GM12873 (cell line): ENCODE measurements at regions not wholly inside any gene's neighbourhood (a gene's known extent, or its start where the extent isn't known, plus 50 kb on each side); places are given as distances from the start of the nearest gene placed in this dataset.

ENCODE experiments used
- TF ChIP-seq, protein P1 (sequence below): IDR thresholded peaks from 2 replicates; pipeline ENCODE4 v1.5.1; 2012; ENCODE audit warnings: low read depth, mild to moderate bottlenecking, moderate library complexity, low read length, control low read depth; ENCODE audit not compliant: insufficient read depth; ENCODE audit errors: missing control alignments

DNA sequence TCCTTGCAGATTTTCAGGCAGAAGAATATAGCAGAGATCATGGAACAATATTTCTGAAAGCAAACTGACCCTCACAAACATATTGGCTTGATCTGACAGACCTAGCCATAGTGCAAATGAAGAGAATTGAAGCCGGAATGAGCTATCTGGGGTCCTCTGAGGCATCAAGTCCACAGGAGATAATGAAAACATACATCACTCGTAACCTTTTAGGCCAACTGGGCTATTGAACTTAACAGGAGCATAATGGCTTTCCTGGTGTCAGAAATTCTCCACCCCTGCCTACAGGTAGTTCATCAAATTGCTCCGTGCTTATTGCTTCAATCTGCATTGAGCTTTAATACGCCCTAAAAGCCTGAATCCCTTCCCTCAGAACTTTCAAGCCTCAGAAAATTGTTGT, 1414.6 kb upstream of the TENM4 start:
- TF ChIP-seq, protein P1, sequence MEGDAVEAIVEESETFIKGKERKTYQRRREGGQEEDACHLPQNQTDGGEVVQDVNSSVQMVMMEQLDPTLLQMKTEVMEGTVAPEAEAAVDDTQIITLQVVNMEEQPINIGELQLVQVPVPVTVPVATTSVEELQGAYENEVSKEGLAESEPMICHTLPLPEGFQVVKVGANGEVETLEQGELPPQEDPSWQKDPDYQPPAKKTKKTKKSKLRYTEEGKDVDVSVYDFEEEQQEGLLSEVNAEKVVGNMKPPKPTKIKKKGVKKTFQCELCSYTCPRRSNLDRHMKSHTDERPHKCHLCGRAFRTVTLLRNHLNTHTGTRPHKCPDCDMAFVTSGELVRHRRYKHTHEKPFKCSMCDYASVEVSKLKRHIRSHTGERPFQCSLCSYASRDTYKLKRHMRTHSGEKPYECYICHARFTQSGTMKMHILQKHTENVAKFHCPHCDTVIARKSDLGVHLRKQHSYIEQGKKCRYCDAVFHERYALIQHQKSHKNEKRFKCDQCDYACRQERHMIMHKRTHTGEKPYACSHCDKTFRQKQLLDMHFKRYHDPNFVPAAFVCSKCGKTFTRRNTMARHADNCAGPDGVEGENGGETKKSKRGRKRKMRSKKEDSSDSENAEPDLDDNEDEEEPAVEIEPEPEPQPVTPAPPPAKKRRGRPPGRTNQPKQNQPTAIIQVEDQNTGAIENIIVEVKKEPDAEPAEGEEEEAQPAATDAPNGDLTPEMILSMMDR, result no peak

DNA sequence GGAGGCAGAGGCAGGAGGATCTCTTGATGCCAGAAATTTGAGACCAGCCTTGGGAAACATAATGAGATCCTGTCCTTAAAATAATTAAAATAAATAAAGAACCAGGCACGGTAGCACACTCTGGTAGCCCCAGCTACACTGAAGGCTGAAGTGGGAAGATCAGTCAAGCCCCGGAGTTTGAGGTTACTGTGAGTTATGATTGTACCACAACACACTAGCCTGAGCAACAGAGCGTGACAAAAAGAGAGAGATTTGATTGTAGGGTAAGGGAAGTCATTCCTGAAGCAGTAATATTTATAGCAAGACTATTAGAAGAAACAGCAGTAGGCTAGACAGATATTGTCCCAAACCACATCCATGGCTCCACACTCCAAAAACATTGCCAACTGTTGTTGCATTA, 1408.4 kb upstream of the TENM4 start:
- TF ChIP-seq, protein P1, result no peak

DNA sequence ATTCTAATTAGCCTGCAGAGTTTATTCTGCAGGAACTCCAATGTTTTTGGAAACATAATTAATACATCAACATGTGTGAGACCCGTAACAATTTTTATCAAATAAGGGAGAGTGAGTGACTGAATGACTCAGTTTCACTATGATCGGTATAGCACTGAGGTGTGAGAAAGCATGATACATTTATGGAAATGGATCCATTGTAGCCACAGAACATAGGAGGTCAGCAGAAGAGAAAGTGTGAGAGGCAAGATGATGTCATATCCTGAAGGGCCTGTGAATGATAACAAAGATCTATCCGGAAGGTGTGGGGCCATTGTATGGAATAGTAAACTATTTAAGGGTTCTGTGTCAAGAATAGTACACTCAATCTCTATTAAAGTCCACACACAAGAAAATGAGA, 1406.1 kb upstream of the TENM4 start:
- TF ChIP-seq, protein P1, result no peak

DNA sequence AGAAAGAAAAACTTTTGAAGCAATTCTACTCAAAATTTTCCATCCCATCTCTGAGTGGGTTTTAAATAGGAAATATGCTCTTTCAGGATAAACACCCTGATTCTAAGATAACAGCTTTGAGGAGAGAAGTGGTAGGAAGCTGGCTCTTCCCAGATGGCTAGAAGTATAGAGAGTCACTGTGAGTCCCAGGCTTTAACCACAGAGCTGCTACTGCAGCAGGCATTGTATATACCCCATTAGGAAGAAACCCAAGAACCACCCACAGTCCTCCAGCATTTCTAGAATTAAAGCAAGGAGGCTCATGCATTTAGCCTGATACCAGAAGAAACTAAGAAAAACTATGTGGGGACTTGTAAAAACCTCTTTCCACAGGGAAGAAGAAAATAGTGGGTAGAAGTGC, 1405.6 kb upstream of the TENM4 start:
- TF ChIP-seq, protein P1, result no peak

DNA sequence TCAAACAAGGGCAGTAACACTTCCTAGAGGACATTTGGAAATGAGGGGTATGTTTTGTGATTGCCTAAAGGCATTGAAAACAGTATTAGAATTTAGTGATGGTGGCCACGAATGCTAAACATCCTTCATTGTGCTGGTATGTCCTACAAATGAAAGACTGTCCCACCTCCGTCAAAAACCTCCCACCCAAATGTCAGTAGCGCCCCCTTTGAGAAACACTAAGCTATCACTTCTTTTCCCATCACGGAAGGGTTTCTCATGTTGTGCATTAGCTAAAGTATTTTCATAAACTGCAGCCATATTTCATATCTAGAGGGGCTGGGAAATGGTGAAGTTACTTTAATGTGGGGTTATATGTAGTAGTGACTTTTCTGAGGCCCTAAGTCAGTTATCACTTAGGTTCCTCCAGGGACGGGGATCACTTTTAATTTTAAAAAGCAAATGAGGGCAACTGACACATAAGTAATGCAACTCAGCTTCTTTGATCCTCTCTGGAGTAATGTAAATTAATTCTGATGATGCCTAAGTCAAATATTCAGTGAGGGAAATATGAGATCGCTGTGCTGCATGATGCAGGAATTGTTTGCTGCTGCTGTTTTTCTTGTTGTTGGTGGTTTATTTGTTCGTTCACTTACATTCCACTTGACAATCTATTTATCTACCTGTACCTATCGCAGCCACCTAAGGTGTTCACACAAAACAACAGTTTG, 1403.4 kb upstream of the TENM4 start:
- TF ChIP-seq, protein P1, result no peak

DNA sequence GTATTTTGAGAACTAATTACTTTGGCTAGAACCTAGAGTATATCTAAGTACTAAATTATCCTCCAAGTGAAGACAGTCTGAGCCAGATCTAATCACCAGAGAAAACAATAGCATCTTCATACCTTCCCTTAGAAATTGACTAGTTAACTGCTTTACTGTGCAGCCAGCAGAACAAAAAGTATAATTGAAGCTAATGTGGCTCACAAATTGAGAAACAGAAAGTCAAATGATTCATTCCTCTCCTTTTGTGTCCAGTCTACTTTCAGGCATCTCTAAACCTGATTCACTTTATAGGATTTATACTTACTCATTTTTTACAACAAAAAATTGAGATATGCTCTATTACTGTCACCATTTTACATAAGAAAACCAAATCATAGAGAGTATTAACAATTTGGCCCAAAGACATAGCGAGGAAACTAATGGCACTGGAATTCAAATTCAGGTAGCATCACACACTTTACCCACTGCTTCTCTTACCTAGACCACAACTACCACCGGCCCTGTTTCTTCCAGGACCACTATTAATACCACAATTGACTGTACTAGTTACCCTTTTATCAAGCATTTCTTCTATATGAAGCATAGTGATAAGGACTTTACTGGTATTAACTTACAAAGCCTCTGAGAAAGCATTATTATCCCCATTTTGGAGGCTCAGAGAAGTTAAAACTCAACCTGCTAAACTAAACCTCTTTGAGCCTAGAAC, 1402.6 kb upstream of the TENM4 start:
- TF ChIP-seq, protein P1, result no peak

DNA sequence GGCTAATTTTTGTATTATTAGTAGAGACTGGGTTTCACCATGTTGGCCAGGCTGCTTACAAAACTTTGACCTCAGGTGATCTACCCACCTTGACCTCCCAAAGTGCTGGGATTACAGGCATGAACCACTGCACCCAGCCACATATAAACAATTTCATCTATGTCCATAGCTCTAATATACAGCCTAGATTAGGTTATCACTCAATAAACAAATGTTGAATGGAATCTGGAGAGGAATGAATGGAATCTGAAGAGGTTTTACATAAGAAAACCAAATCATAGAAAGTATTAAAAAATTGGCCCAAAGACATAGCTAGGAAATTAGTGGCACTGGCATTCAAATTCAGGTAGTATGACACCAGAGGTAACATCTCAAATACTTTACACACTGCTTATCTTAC, 1401.4 kb upstream of the TENM4 start:
- TF ChIP-seq, protein P1, result no peak
